ENCODE measurements at regions not wholly inside any gene's neighbourhood (a gene's known extent, or its start where the extent isn't known, plus 50 kb on each side); places are given as distances from the start of the nearest gene placed in this dataset.

DNA sequence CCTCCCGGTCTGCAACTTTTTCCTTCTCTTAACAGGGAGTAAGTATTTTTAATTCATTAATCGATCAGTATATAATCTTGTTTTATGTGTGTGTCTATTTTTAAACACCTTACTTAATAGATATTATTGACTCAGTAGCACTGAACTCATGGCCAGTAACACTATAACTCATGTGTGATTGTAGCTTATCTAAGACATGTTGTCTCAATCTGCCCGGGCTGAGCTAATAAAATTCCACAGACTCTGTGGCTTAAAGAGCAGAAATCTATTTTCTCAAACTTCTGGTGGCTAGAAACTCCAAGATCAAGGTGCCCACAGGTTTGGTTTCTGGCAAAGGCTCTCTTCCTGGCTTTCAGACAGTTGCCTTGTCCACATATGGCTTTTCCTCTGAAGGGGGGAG lies 68.8 kb upstream of the TNFAIP3 start:
- no peak for TF ChIP-seq CREB1 (IDR thresholded peaks at IDR 0.05; ENCODE audit: low read depth)
- no peak for TF ChIP-seq EGR1 (IDR thresholded peaks at IDR 0.05)
- TF ChIP-seq YY1 (IDR thresholded peaks at IDR 0.05; ENCODE audit: low read depth), result no peak
- TF ChIP-seq TEAD4 (IDR thresholded peaks at IDR 0.05), result no peak
- TF ChIP-seq, protein P1, sequence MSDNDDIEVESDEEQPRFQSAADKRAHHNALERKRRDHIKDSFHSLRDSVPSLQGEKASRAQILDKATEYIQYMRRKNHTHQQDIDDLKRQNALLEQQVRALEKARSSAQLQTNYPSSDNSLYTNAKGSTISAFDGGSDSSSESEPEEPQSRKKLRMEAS (IDR thresholded peaks at IDR 0.05), result no peak
- no peak for TF ChIP-seq FOXM1 (IDR thresholded peaks at IDR 0.05; ENCODE audit: borderline replicate concordance, low read depth)
- no peak for TF ChIP-seq CEBPB (IDR thresholded peaks at IDR 0.05)
- TF ChIP-seq EP300 (IDR thresholded peaks at IDR 0.05; ENCODE audit: borderline replicate concordance), result no peak
- TF ChIP-seq RAD21 (IDR thresholded peaks at IDR 0.05; ENCODE audit: low read depth), result no peak
- TF ChIP-seq TAF1 (IDR thresholded peaks at IDR 0.05; ENCODE audit: low read depth), result no peak
- no peak for TF ChIP-seq REST (IDR thresholded peaks at IDR 0.05; ENCODE audit: low read depth)
- TF ChIP-seq, protein P2, sequence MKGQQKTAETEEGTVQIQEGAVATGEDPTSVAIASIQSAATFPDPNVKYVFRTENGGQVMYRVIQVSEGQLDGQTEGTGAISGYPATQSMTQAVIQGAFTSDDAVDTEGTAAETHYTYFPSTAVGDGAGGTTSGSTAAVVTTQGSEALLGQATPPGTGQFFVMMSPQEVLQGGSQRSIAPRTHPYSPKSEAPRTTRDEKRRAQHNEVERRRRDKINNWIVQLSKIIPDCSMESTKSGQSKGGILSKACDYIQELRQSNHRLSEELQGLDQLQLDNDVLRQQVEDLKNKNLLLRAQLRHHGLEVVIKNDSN (IDR thresholded peaks at IDR 0.05), result no peak
- TF ChIP-seq TCF12 (IDR thresholded peaks at IDR 0.05; ENCODE audit: low read depth), result no peak
